Epidermal melanocyte (primary cell): ENCODE measurements at regions not wholly inside any gene's neighbourhood (a gene's known extent, or its start where the extent isn't known, plus 50 kb on each side); places are given as distances from the start of the nearest gene placed in this dataset.
"Not testable (repeated sequence)": the region's sequence is repeated elsewhere in the genome, so short reads cannot be mapped to it uniquely, and the experiment has no call there.

ENCODE experiments used
- DNase-seq: peaks from one replicate; pipeline ENCODE4 v3.0.0; 2011; ENCODE audit warnings: low spot score; ENCODE audit not compliant: insufficient read length

DNA sequence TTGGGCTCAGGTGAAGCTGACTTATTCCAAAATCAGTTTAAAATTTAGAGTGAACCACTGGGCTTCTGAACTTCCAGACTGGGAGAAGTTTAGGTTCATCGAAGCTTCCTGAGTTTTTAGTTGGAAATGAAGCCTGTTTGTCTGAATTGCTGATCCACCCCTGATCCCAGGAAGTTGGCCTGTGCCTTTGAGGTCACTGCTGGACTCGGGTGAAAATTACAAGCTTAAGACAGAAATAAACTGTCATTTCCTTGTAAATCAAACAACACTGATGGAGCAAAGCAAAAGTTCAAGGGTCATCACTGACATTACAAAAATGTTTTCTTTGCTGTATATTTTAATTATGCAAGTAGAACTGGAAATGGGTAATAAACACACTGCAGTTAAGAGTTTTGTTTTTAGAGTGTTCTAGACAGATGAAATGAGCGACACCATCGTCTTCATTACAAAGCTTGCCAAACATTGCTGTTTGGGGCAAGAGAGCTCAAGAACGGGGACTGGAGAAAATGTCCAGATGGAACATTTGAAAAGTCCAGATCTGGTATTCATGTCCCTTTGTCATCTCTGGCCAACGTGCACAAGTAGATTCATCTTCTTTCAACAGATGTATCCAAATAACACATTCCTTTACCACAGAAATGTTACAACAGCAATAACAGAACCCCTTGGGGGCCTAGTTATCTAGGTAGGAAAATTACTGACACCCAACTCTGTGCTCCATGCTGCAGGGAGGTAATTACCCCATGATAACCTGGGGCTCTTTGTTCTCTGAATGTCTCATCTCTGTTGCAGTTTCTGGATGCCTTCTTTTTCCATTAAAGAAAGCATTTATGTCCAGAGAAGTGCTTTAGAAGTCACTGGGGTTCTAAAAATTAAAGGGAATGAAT lies 142.4 kb upstream of the ERCC6L2 start:
- DNase-seq: no peak

DNA sequence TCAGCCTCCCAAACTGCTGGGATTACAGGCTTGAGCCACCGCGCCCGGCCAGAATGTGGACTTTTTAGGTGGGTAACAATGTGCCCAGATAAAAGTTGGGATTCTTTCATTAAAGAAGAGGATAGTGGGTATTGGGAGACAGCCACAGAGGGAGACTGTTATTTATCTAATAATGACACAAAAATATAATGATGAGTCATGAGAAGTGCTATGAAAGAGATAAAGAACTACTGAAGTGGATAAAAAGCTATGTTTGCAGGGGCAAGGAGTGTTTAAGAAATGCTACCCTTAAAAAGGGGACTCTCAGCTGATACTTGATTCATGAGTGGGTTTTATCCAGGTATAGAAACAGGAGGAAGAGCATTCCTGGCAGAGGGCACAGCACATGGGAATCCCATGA lies 143.6 kb upstream of the ERCC6L2 start:
- DNase-seq: no peak

DNA sequence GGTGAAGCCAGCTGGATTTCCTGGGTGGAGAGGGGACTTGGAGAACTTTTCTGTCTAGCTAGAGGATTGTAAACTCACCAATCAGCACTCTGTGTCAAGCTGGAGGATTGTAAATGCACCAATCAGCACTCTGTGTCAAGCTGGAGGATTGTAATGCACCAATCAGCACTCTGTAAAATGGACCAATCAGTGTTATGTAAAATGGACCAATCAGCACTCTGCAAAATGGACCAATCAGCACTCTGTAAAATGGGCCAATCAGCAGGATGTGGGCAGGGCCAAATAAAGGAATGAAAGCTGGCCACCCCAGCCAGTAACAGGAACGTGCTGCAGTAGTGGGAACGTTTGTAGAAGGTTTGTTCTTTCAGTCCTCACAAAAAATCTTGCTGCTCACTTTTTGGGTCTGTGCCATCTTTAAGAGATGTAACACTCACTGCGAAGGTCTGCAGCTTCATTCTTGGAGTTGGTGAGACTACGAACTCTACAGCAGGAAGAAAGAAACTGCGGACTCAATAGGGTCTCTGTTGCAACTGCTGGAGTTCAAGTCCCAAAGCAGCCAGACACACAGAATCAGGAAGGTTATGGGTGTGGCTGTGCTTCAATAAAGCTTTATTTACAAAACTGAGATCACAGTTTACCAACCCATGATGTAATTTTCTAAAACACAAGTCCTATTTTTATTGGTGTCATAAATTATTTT lies 145.7 kb upstream of the ERCC6L2 start:
- no peak for DNase-seq

DNA sequence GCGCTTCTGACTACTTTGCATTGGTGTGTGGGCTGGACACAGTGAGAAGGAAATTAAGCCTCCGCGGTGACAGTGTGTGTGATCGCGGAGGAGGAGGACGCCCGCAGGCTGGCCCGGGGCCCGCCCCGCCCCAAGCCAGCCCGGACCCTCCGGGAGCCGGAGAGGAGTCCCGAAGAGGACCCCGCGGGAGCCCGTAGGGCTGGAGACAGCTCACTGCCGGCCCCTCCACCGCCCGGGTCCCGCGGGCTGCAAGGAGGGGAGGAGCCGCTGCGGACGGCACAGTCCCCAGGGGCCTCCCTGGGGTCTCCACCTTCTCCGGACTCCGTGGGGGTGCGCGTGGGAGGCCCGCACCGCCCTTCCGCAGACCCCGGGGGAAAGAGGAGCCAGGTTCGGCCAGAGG lies 146.4 kb upstream of the ERCC6L2 start:
- no peak for DNase-seq

DNA sequence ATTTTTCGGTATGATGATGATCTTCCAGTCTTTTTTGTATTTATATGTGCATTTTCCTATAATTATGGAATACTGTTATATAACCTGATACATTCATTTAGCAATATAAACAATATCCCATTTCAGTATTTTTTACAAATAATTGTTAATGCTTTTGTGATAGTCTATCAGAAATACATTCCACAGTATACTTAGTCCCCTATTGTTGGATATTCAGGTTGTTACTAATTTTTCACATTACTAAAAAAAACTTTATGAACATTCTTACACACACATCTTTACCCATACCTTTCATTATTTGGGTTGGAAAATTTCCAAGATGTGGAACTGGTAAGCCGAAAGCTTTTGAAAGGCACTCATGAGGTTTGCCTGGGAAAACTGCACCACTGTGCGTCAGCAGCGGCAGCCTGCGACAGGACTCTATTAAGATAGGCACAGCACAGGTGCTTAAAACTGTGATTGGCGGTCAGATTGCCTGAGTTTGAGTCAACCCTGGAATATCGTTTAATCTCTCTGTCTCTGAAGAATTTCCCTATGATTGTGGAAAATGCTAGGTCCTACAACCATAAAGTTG lies 147.5 kb upstream of the ERCC6L2 start:
- DNase-seq: no peak

DNA sequence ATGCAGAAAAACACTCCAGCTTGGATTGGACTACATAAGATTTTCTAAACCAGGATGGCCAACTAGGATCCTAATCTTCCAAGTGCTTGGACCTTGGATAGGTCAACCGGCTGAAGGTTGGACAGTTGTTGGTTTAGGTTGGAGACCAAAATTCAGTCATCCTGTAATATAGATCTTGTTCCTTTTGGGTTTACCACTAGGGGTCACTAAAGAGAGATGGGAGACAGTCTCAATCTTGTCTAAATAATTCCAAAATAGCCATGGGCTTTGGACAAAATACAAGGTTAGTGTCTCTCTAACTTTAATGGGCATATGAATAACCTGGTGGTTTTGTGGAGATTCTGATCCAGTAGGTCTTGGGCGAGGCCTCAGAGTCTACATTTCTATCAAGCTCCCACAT lies 148.7 kb upstream of the ERCC6L2 start:
- DNase-seq: peak; percentile 85

DNA sequence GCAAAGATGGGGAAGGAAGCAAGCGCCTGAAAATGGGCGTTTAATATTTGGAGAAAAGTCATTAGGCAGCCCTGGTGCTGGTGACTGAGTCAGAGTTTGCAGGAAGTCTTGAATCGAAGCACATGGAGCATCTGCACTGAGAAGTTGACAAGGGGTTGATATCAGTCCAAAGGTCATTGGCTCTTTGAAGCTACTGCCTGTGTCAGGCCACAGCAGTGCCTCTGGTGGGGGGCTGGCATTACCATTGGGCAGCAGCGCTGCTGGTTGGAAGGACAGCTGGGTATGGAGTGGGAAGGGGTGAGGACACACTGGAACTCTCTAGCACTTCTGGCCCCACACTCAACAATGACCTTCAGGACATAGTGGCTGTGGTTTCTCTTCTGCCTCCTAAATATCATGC lies 150.4 kb upstream of the ERCC6L2 start:
- DNase-seq: no peak

DNA sequence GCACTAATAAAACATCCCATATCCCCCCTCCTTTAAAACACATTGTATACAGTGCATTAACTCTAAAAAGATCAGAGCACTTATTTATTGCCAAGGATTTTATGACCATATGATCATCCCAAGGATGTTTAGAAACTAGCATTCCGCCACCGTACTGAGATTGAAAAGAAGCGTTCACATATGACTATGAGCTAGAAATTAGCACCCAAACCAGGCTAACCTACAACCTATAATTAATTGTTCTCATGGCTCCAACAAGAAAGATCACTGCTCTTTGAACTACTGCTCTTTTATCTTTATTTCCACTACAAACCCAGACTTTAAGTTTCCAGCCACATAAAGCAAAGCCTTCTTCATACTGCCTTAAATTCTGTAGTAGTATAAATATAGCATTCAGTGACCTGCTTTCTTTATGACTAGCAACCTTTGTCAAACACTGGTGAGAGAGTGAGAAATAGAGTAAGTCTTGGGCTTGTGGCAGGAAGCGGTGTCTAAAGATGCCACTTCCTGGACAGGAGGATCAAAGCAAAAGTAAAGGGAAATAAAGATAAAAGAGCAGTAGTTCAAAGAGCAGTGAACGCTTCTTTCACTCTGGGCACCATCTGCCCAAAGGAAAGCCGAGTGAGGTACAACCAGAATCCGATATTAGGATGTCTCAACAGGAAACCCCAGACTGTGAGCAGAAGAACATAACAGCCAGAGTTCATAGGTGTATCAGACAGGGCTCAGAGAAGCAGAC lies 151.1 kb upstream of the ERCC6L2 start:
- DNase-seq: no peak

DNA sequence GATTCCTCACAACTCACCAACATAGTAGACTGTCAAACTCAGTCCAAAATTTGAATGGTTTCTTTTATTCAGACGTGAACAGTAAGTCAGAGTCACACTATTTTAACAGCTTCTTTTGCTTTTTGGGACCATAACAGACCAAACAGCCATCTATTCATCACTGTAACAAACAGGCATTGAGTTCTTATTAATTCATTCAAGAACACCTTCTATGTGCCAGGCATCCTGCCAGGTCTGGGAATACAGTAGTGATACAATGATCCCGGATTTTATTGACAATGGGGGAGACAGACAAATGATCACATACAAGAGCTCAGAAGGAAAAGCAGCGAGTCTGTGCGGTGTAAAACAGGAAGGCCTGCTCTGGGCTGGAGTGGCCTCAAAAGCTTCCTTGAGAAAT lies 153.3 kb upstream of the ERCC6L2 start:
- DNase-seq: no peak

DNA sequence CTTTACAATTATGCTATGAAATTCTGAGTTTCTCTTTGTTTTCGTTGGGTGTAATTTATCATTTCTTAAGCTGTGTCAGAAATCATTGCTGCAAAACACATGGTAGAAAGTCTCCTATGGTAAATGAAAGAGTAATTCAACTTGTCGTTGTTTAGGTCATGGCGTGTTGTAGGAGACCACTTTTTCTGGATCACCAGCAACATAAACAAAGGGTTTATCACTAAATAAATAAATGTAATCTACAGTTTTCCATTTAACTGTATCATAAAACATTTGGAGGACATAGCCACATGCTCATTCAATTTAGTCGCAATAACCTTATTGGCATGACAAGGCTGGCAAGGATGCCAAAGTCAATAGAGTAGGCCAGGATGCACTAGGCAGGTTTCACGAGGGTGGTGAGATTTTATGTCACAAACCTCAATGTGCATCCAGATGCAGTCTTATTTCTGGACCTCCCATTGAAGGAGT lies 154.4 kb upstream of the ERCC6L2 start:
- no peak for DNase-seq

DNA sequence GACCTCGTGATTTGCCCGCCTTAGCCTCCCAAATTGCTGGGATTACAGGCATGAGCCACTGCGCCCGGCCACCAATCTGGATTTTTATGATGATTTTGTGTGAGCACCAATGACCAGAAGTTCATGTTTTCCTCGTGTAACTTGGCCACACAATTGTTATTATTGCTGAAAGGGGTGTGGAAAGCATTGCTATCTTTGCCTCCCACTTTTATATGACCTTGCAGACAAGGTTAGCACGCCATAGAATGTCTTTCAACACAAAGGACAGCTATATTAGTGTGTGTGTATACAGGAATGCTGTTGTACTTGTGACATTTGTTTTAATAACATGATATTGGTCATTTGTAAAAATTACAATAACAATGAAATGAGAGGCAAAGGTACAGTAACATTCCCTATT lies 155.0 kb upstream of the ERCC6L2 start:
- no peak for DNase-seq

DNA sequence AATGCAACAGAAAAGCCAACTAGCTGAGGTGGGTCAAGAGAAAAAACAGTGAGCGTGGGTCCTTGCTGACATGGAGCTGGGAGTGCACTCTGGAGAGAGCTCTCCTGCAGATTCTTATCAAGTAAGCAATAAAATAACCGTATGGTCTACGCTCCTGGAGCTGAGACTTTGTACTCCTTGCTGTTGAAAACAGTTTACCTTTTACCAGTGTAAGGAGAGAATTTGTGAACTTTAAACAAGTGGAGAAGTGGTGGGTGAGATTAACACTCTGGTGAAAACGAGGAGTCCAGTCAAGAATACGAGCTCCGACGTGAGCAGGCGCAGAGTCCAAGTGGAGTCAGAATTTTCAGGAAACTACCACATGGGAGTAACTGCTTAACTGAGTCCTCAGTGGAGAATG lies 156.1 kb upstream of the ERCC6L2 start:
- DNase-seq: no peak

DNA sequence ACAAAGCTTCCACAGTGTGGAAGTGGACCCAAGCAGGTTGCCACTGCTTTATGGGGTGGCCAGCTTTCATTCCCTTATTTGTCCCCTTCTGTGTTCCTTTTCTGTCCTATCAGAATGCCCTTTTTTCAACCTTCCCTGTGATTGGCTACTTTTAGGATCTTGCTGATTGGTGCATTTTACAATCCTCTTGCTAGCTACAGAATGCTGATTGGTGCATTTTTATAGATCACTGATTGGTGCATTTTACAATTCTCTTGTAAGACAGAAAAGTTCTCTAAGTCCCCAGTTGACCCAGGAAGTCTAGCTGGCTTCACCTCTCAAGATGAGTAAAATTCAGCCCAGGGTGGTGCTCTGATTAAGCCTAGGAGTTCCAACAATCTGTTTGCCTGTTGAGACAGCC lies 157.2 kb upstream of the ERCC6L2 start:
- DNase-seq: no peak

DNA sequence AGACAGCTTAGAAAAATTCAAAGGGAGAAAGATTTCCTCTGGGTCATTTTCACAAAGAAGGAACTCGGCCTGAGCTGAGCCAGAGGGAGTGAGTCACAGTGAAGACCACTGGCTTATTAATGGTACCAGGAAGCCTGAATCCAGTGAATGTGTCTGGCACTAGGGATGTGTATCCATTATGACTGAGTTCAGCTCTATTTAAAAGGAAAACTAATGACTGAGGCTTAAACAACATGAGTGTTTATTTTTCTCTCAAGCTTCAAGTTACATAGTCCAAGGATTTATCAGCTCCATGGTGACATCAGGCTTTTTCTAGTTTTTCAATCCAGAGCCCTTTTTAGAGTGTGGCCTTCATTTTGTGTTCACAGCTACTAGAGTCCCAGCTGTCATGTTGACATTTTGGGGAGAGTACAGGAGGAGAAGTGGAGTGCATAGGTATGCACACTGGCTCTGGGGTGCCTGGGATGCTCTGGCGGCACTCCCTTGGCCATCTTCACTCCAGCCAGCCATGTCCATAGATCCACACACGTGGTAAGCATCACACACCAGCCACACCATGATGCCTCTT lies 159.5 kb upstream of the ERCC6L2 start:
- DNase-seq: no peak

DNA sequence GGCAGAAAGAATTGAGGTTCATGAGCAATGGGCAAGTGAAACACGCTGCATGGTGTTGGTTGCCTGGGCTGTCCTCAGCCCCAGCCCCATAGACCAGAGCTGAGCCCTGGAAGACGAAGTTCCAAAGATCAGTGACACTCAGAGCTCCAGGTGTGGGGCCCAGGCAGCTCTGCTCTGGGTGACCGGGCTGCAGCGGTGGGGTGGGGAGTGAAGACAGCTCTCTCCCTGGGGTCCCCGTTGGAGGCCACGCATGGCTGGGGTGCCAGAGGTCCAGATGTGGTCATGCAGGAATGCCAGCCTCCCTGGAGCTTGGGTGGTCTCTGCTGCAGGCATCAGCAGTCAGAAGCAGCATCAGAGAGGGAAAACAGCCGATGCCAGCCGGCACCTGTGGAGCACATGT lies 165.0 kb upstream of the ERCC6L2 start:
- DNase-seq: no peak

DNA sequence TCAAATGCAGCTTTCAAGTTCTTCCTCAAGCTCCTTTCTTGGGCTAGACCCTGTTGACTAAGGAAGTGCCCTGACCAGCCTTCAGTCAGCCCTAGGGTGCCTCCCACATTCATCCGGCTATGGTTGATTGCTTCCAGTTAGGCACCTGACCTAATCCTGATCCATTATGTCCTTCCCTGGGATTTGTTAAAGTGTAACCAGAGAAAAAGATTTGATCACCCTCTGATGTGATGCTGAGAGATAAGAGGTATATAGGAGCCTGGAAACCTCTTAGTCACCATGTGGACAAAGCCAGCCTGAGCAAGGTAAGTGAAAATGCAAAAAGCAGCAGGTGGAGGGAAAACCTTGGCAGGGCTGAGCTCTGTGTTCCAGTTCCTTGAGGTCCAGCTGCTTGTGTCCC lies 178.8 kb upstream of the ERCC6L2 start:
- no peak for DNase-seq

DNA sequence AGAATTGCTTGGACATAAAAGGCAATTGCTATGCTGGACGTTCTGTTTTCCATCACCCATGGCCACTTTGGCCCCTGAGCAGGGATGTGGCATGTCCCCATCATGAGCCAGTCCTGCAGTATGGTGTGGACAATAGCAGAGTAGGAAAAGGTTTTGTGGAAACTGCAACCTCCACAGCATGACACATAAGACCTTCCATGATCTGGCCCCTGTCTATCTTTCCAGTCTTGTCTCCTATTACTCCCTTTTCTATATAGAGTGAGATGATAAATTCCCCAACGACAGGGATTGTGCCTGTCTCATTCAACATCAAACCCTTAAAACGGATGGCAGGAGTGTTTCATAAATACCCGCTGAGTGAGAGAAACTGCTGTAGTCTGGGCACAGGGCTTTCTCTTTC lies 174.7 kb upstream of the PTCH1 start:
- no peak for DNase-seq

DNA sequence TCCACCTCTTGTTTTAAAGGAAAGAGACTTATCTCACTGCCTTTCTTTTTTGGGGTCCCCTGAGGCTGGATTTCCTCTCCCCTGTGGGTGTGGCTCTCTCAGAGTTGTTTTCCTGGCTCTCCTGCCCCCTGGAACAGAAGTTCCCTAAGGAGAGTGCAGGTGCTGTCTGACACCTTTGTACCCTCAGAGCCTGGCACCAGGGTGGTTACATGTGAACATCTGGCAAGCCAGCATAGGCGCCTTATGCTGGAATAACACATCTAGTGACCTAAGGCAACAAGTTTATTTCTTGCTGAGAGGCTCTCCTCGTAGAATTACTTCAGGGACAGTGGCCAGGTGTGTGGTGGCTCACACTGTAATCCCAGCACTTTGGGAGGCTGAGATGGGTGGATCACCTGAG lies 172.9 kb upstream of the PTCH1 start:
- no peak for DNase-seq

DNA sequence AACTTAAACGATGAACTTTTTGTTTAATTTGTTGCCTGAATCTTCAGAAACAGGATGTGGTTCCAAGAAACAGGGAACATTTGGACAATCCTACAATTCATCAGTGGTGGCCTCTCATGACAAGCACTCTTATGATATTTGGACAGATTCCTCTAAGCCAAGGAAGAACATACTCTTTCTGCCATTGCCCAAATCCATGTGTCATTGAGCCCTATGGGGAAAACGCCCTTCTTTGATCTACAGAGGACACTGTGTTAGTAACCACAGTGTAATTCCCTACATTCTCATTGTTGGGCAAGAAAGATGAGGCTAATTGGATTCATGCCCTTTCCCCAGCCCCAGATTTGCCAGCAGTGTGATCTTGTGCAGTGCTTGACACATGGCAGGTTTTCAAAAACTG lies 167.7 kb upstream of the PTCH1 start:
- DNase-seq: no peak

DNA sequence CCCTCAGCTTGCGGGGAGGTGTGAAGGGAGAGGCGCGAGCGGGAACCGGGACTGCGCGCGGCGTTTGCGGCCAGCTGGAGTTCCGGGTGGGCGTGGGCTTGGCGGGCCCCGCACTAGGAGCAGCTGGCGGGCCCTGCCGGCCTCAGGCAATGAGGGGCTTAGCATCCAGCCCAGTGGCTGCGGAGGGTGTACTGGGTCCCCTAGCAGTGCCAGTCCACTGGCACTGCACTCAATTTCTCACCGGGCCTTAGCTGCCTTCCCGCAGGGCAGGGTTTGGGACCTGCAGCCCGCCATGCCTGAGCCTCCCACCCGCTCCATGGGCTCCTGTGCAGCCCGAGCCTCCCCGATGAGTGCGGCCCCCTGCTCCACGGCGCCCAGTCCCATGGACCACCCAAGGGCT lies 163.5 kb upstream of the PTCH1 start:
- not testable (repeated sequence) for DNase-seq

DNA sequence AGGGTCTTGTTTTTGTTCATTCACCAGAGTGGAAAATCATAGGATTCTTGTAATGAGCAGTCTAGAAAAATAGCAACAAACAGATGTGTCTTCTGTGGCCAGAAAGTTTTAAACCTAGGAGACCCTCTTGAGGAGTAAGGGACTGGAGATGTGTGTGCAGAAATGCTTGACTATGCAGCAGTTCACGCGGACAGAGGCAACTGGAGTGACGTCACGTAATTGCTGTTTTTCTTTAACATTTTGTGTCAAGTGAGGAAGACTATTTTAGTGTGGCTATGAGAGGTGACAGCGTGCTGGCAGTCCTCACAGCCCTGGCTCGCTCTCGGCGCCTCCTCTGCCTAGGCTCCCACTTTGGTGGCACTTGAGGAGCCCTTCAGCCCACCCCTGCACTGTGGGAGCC lies 163.1 kb upstream of the PTCH1 start:
- no peak for DNase-seq
